Activated naive CD4-positive, alpha-beta T cell treated with Interleukin-2 at 50 U/mL for 16 hours (primary cell): ENCODE measurements at regions not wholly inside any gene's neighbourhood (a gene's known extent, or its start where the extent isn't known, plus 50 kb on each side); places are given as distances from the start of the nearest gene placed in this dataset.
"Not testable (repeated sequence)": the region's sequence is repeated elsewhere in the genome, so short reads cannot be mapped to it uniquely, and the experiment has no call there.

Experiments used
- DNase-seq: peaks from one replicate; pipeline ENCODE4 v3.0.0-alpha.2; 2020

- DNase-seq: no peak
These were observed 54.2 kb upstream of the NFIA start for GRCh38 chr1:61028136-61028535.

GRCh38 chr1:61018068-61018467, 64.3 kb upstream of the NFIA start:
- DNase-seq: not testable (repeated sequence)

- no peak for DNase-seq
These were observed 64.7 kb upstream of the NFIA start for GRCh38 chr1:61017651-61018050.

DNA sequence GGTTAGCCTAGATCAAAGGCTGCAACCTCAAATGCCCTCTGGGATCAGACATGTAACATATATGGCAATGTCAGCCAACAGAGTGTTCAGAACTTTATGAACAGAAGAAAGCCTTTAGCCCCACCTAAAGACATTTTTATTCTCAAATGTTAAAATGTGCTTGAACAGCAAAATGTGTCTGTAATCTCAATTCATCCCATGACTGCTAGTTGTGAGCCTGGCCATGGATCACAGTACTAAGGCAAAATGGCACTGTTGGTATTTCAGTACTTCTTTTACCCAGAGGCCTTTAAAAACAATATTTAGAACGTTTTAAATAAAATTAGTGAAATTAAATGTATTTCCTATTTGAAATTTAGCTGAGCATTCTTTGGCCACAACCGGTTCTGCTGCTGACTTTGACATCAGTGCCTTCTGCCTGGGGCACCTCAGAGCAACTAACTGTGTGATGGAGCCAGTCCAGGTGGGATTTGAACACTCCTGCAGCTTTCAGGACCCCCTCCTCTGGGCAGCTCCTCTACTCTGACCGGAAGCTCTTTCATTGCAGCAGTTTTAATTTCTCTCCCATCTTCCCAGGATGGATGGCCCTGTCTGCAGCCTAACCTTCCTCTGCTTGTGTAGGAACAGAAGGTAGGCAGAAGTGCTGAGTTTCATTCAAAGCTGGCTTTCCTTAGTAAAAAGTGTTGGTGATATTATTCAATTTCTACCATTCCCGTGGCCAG, 68.3 kb upstream of the NFIA start:
- DNase-seq: no peak

- DNase-seq: no peak
These were observed 69.0 kb upstream of the NFIA start for GRCh38 chr1:61013189-61013945.

GRCh38 chr1:61012341-61012761, 70.0 kb upstream of the NFIA start:
- no peak for DNase-seq

GRCh38 chr1:61011561-61012263, 70.6 kb upstream of the NFIA start:
- DNase-seq: no peak

- DNase-seq: no peak
These were observed 74.6 kb upstream of the NFIA start for GRCh38 chr1:61007534-61008364.

GRCh38 chr1:61005614-61006580, 76.5 kb upstream of the NFIA start:
- no peak for DNase-seq

DNA sequence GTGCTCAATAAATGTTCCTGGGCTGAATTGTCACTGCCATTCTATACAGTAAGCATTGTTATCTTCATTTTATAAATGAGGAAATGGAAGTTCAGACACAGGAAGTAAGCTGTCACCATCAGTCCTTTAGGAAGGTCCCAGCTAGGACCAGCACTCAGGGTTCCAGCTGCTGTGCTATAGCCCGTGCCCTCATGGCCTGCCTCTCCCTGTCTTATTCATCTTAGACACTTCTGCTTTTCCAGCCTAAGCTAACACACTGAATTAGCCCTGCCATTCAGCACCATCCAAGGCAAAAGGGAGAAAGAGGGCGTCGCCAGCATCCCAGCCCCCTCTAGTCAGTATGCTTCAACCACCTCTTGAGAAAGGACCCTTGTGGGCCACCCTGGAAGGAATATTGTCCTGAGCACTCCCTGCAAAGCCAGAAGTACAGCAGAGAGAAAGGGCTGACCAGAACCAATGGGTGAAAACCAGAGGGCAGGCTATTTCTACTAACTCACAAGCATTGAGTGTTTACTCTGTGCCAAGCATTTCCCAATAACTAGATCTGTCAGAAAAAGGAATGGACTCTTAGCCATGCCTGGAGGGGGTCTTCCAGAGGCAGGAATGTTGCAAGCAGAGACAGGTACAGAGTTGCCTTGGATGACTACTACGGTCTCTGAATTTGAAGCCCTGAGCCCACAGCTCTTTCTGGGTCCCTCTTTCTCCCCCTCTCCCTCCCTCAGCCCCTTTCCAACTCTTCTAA, 77.9 kb upstream of the NFIA start:
- no peak for DNase-seq

- no peak for DNase-seq
These were observed 82.0 kb upstream of the NFIA start for GRCh38 chr1:61000327-61000726.

DNA sequence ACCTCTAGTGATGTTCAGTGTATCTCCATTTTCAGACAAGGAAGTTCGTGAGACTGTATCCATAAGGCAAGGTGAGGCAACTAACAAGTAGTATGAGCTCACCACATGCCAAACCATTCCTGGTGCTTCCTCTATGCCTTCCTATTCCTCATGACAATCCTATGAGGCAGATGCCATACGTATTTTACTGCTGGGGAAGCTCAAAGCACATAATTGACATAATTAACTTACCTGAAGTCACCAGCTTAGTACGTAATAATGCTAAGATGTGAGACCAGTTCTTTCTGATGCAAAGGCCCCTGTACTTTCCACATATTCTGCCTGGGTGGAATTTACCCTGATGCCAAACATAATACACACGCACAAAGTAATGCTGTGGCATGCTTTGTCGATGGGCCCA, 83.6 kb upstream of the NFIA start:
- DNase-seq: no peak

- DNase-seq: no peak
These were observed 87.4 kb upstream of the NFIA start for GRCh38 chr1:60994828-60995492.

DNA sequence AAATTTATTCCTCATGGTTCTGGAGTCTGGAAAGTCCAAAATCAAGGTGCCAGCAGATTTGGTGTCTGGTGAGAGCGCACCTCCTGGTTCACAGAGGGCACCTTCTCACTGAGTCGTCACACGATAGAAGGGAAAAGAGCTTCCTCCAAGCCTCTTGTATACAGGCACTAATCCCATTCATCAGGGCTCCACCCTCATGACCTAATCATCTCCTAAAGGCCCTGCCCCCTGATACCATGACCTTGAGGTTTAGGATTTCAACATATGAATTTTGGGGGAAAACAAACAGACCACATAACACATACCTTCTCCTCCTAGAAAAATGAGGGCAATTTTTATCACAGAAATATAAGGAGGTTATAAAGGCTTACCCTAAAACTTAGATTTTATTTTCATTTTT, 88.0 kb upstream of the NFIA start:
- DNase-seq: no peak

DNA sequence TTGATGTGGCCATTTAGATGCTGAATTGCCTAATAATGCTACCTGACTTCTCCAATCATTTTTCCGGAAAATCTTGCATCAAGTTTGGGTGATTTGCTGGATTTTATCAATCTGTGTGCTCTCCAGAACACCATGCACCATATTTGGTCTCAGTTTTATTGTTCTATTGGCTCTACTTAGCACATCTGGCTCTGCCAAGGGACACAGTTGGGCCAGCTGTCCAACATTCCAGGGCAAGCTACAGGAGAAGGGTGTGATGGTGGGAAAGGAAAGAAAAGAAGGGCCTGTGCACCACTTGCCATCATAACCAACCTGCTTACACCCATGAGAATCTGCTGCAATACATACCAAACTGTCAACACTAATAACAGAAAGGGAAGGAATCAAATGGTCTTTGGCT, 90.2 kb upstream of the NFIA start:
- no peak for DNase-seq

GRCh38 chr1:60990714-60991090, 91.7 kb upstream of the NFIA start:
- DNase-seq: no peak

GRCh38 chr1:60989749-60990713, 92.3 kb upstream of the NFIA start:
- DNase-seq: no peak

DNA sequence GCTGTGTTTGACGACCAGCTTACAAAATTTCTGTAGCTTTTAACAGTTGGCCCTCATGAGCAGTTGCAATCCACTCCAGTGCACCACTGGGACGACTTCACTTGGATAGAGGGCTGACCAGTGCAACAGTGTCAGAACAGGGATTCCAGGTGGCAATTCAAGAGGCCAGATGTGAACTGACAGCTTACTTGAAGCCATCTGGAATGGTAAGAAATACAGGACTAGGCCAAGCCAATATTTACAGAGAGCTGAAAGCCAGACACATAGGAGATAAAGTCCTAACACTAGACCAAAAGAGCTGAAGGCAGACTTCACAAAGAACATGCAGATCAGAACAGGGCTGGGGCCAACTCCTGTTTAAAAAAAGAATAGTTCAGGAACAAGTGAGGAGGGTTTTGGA, 93.5 kb upstream of the NFIA start:
- DNase-seq: no peak

GRCh38 chr1:60987904-60988303, 94.5 kb upstream of the NFIA start:
- no peak for DNase-seq
